Neural cell (in vitro differentiated cells): ENCODE measurements at regions not wholly inside any gene's neighbourhood (a gene's known extent, or its start where the extent isn't known, plus 50 kb on each side); places are given as distances from the start of the nearest gene placed in this dataset.

Source experiments
- H2AFZ ChIP-seq: fragments of 200-600, 300-800 bp; sonication (generic), shearing (Covaris generic); 2 replicates; pipeline ENCODE4 v1.6.0; 2014; ENCODE audit warnings: low read depth, mild to moderate bottlenecking, antibody characterized with exemption, low read length, moderate library complexity
- H3F3A ChIP-seq: fragments of 200-600 bp; shearing (Covaris generic); 2 replicates; pipeline ENCODE4 v1.6.1; 2016; ENCODE audit warnings: mild to moderate bottlenecking, moderate library complexity, mixed read lengths, antibody characterized with exemption, low read length; ENCODE audit not compliant: insufficient read depth, poor library complexity, severe bottlenecking
- H3K27ac ChIP-seq: fragments of 200-600, 300-800 bp; sonication (generic), shearing (Covaris generic); 2 replicates; pipeline ENCODE4 v1.5.1; 2014; ENCODE audit warnings: mild to moderate bottlenecking, low read length, moderate library complexity
- H3K27me3 ChIP-seq: fragments of 300-800, 200-600 bp; sonication (generic), shearing (Covaris generic); 2 replicates; pipeline ENCODE4 v1.6.0; 2014; ENCODE audit warnings: mild to moderate bottlenecking, low read depth, low read length, moderate library complexity; ENCODE audit not compliant: insufficient read depth
- H3K36me3 ChIP-seq: fragments of 300-800, 200-600 bp; sonication (generic), shearing (Covaris generic); 2 replicates; pipeline ENCODE4 v1.5.1; 2014; ENCODE audit warnings: mild to moderate bottlenecking, antibody characterized with exemption, low read length, moderate library complexity; ENCODE audit not compliant: insufficient read depth
- H3K4me2 ChIP-seq: fragments of 300-800, 200-600 bp; sonication (generic), shearing (Covaris generic); 2 replicates; pipeline ENCODE4 v1.6.0; 2014; ENCODE audit warnings: mild to moderate bottlenecking, low read length
- H3K4me3 ChIP-seq: fragments of 300-800, 200-600 bp; sonication (generic), shearing (Covaris generic); 2 replicates; pipeline ENCODE4 v1.5.1; 2014; ENCODE audit warnings: mild to moderate bottlenecking, low read length, moderate library complexity
- H3K79me2 ChIP-seq: fragments of 200-600 bp; shearing (Covaris generic); replicated peaks from 2 replicates; pipeline ENCODE4 v1.6.0; 2014; ENCODE audit warnings: mild to moderate bottlenecking, low read length, moderate library complexity; ENCODE audit not compliant: insufficient read depth
- H3K9ac ChIP-seq: fragments of 300-800, 200-600 bp; sonication (generic), shearing (Covaris generic); 2 replicates; pipeline ENCODE4 v1.6.1; 2016; ENCODE audit warnings: mild to moderate bottlenecking, low read length, mixed read lengths
- H3K9me2 ChIP-seq: fragments of 200-600 bp; shearing (Covaris generic); 2 replicates; pipeline ENCODE4 v1.6.1; 2016; ENCODE audit warnings: mild to moderate bottlenecking, low read length, mixed read lengths; ENCODE audit not compliant: insufficient read depth
- H3K9me3 ChIP-seq: fragments of 200-600, 300-800 bp; sonication (generic), shearing (Covaris generic); 2 replicates; pipeline ENCODE4 v1.6.1; 2016; ENCODE audit warnings: mild to moderate bottlenecking, mixed run types, low read length, moderate library complexity, mixed read lengths
- H4K20me1 ChIP-seq: fragments of 200-600 bp; shearing (Covaris generic); 2 replicates; pipeline ENCODE4 v1.6.1; 2016; ENCODE audit warnings: mild to moderate bottlenecking, mixed run types; ENCODE audit not compliant: insufficient read depth
- EP300 ChIP-seq: fragments of 450-650 bp; conservative IDR thresholded peaks from 2 replicates; pipeline ENCODE4 v1.6.1; 2014; ENCODE audit warnings: antibody characterized with exemption, mild to moderate bottlenecking, moderate library complexity; ENCODE audit not compliant: poor library complexity, severe bottlenecking
- EZH2 ChIP-seq: fragments of 200-600, 300-800 bp; shearing (Covaris generic), sonication (generic); IDR thresholded peaks from 2 replicates; pipeline ENCODE4 v1.6.1; 2014; ENCODE audit warnings: antibody characterized with exemption, low read length, borderline replicate concordance, mild to moderate bottlenecking; ENCODE audit not compliant: insufficient read depth, poor library complexity, severe bottlenecking
- MXI1 ChIP-seq: fragments of 450-650 bp; conservative IDR thresholded peaks from 2 replicates; pipeline ENCODE4 v1.6.1; 2014; ENCODE audit warnings: antibody characterized with exemption, mild to moderate bottlenecking; ENCODE audit not compliant: poor library complexity, severe bottlenecking
- POLR2AphosphoS5 ChIP-seq: IDR thresholded peaks from 2 replicates; pipeline ENCODE4 v1.6.1; 2012
- RAD21 ChIP-seq: fragments of 450-650 bp; conservative IDR thresholded peaks from 2 replicates; pipeline ENCODE4 v1.6.1; 2014; ENCODE audit warnings: antibody characterized with exemption, mild to moderate bottlenecking, moderate library complexity
- REST ChIP-seq: IDR thresholded peaks from 2 replicates; pipeline ENCODE4 v1.6.1; 2012; ENCODE audit warnings: borderline replicate concordance
- SMC3 ChIP-seq: fragments of 450-650 bp; conservative IDR thresholded peaks from 2 replicates; pipeline ENCODE4 v1.6.1; 2014; ENCODE audit warnings: antibody characterized with exemption, mild to moderate bottlenecking, moderate library complexity; ENCODE audit not compliant: poor library complexity
- TAF1 ChIP-seq: IDR thresholded peaks from 2 replicates; pipeline ENCODE4 v1.6.1; 2012; ENCODE audit warnings: low read depth
- TF ChIP-seq, protein P1 (sequence below): fragments of 450-650 bp; IDR thresholded peaks from 2 replicates; pipeline ENCODE4 v1.5.1; 2014; ENCODE audit warnings: antibody characterized with exemption, mild to moderate bottlenecking, moderate library complexity; ENCODE audit not compliant: poor library complexity, severe bottlenecking

- Histone ChIP-seq H3K79me2 (no peaks in the 10 kb centered on the region), H3K4me2 (no peak overlapping the region), H3K9ac (no peak overlapping the region)
These were observed 91.7 kb upstream of the PRICKLE2 start for GRCh38 chr3:64316971-64317370.

GRCh38 chr3:64311424-64312061 lies 86.3 kb upstream of the PRICKLE2 start:
- Histone ChIP-seq H3K27ac (no peak overlapping the region), H3K4me3 (no peak overlapping the region), H3K9ac (no peak overlapping the region), H3F3A (no peaks in the 10 kb centered on the region), H3K79me2 (no peaks in the 10 kb centered on the region), H3K9me3 (no peaks in the 10 kb centered on the region), H3K9me2 (no peaks in the 10 kb centered on the region), H2AFZ (no peak overlapping the region), H3K36me3 (no peaks in the 10 kb centered on the region), H4K20me1 (no peaks in the 10 kb centered on the region), H3K27me3 (no peaks in the 10 kb centered on the region), H3K4me2 (no peak overlapping the region)
- no peak for TF ChIP-seq MXI1
- no peak for TF ChIP-seq EZH2
- no peak for TF ChIP-seq TAF1
- no peak for TF ChIP-seq EP300
- TF ChIP-seq, protein P1, sequence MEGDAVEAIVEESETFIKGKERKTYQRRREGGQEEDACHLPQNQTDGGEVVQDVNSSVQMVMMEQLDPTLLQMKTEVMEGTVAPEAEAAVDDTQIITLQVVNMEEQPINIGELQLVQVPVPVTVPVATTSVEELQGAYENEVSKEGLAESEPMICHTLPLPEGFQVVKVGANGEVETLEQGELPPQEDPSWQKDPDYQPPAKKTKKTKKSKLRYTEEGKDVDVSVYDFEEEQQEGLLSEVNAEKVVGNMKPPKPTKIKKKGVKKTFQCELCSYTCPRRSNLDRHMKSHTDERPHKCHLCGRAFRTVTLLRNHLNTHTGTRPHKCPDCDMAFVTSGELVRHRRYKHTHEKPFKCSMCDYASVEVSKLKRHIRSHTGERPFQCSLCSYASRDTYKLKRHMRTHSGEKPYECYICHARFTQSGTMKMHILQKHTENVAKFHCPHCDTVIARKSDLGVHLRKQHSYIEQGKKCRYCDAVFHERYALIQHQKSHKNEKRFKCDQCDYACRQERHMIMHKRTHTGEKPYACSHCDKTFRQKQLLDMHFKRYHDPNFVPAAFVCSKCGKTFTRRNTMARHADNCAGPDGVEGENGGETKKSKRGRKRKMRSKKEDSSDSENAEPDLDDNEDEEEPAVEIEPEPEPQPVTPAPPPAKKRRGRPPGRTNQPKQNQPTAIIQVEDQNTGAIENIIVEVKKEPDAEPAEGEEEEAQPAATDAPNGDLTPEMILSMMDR: no peak
- TF ChIP-seq RAD21: no peak
- no peak for TF ChIP-seq POLR2AphosphoS5

More at GRCh38 chr3:64316971-64317370, 91.7 kb upstream of the PRICKLE2 start:
- H3K4me3 ChIP-seq: no peak overlapping the region
- no peaks in the 10 kb centered on the region for H3K27me3 ChIP-seq
- no peaks in the 10 kb centered on the region for H3F3A ChIP-seq
- no peak overlapping the region for H3K27ac ChIP-seq
- no peaks in the 10 kb centered on the region for H3K36me3 ChIP-seq
- H4K20me1 ChIP-seq: no peaks in the 10 kb centered on the region
- no peak for TF ChIP-seq TAF1
- no peak for TF ChIP-seq EZH2
- no peak for TF ChIP-seq REST
- TF ChIP-seq RAD21: no peak
- no peak for TF ChIP-seq SMC3
- TF ChIP-seq EP300: no peak
- TF ChIP-seq MXI1: no peak
- TF ChIP-seq POLR2AphosphoS5: no peak
- TF ChIP-seq, protein P1: no peak
- H2AFZ ChIP-seq: no peak overlapping the region
- no peaks in the 10 kb centered on the region for H3K9me2 ChIP-seq
- no peaks in the 10 kb centered on the region for H3K9me3 ChIP-seq
